HCT116 (cell line): ENCODE measurements at regions not wholly inside any gene's neighbourhood (a gene's known extent, or its start where the extent isn't known, plus 50 kb on each side); places are given as distances from the start of the nearest gene placed in this dataset.

Experiments
- ATAC-seq: fragments of 200-7000 bp; cut with Tn5 transposase; 2 replicates; pipeline ENCODE4 v1.9.1; 2020; ENCODE audit warnings: mild to moderate bottlenecking, moderate library complexity
- BruUV-seq: library from RNA; stranded (reverse); fragments of 400-500 nt; replicated peaks from 2 replicates; lab custom pipeline; 2021; lab: Mats Ljungman, UMichigan
- CTCF ChIA-PET: fragments of 300-600 bp; sonication (Branson Sonifier 250); formaldehyde crosslinking; loops from one replicate; lab custom pipeline; 2021; ENCODE audit warnings: antibody characterized with exemption; lab: Charles Lee
- POLR2A ChIA-PET: fragments of 300-600, 350-600 bp; sonication (Branson Sonifier 250); formaldehyde crosslinking; loops from one replicate; lab custom pipeline; 2021; ENCODE audit warnings: antibody characterized with exemption; lab: Charles Lee
- RAD21 ChIA-PET, 2 experiments: fragments of 300-600 bp; sonication (Branson Sonifier 250); formaldehyde crosslinking; loops; one replicate each; lab custom pipeline; 2023; ENCODE audit warnings: low total read pairs in 2 of 2; ENCODE audit not compliant: uncharacterized antibody in 2 of 2, unreplicated experiment in 2 of 2, low non-redundant PET in 1 of 2; lab: Charles Lee
- DNase-seq: peaks from one replicate; pipeline ENCODE4 v3.0.0-alpha.2; 2010; ENCODE audit warnings: low read depth, low spot score
- H2AFZ ChIP-seq: fragments of 200-600 bp; shearing (Covaris generic), sonication (generic); 2 replicates; pipeline ENCODE4 v1.6.1; 2017; ENCODE audit warnings: low read depth, mixed run types, mixed read lengths, antibody characterized with exemption, low read length; ENCODE audit not compliant: poor library complexity, severe bottlenecking
- H3K27ac ChIP-seq: 2 replicates; pipeline ENCODE4 v1.5.1; 2012; ENCODE audit warnings: low read depth, low read length
- H3K27me3 ChIP-seq: fragments of 200-600 bp; sonication (generic); 2 replicates; pipeline ENCODE4 v1.6.1; 2016; ENCODE audit warnings: mixed run types, low read length, mixed read lengths; ENCODE audit not compliant: insufficient read depth
- H3K36me3 ChIP-seq, 2 experiments: fragments of 200-500 bp in 1 of 2; fragments of 200-600 bp in 1 of 2; sonication (Bioruptor generic) in 1 of 2; sonication (generic) in 1 of 2; 2 replicates each; pipeline versions ENCODE4 v1.5.1 to v1.6.1; 2014 to 2016; ENCODE audit warnings: low read length in 2 of 2, inconsistent platforms in 1 of 2, mixed read lengths in 1 of 2, mixed run types in 1 of 2; ENCODE audit not compliant: insufficient read depth in 2 of 2, control insufficient read depth in 1 of 2
- H3K4me1 ChIP-seq, 2 experiments: fragments of 200-600 bp in 1 of 2; sonication (generic) in 1 of 2; 2 replicates each; pipeline versions ENCODE4 v1.5.1 to v1.6.1; 2012 to 2017; ENCODE audit warnings: low read length in 2 of 2, inconsistent platforms in 1 of 2, mild to moderate bottlenecking in 1 of 2, mixed read lengths in 1 of 2, mixed run types in 1 of 2, moderate library complexity in 1 of 2; ENCODE audit not compliant: insufficient read depth in 2 of 2, control insufficient read depth in 1 of 2
- H3K4me2 ChIP-seq: fragments of 200-600 bp; sonication (generic); 2 replicates; pipeline ENCODE4 v1.6.1; 2017; ENCODE audit warnings: mixed run types, low read length, mixed read lengths
- H3K4me3 ChIP-seq, 2 experiments: fragments of 200-600 bp in 1 of 2; sonication (generic) in 1 of 2; replicated peaks in 1 of 2; 2 replicates each; pipeline ENCODE4 v1.5.1; 2011 to 2016; ENCODE audit warnings: low read length in 2 of 2, control low read depth in 1 of 2, low read depth in 1 of 2, mild to moderate bottlenecking in 1 of 2, mixed read lengths in 1 of 2, mixed run types in 1 of 2
- H3K79me2 ChIP-seq: fragments of 200-600 bp; sonication (generic); 2 replicates; pipeline ENCODE4 v1.6.1; 2017; ENCODE audit warnings: mild to moderate bottlenecking, mixed run types, low read length, moderate library complexity, mixed read lengths; ENCODE audit not compliant: insufficient read depth
- H3K9ac ChIP-seq: fragments of 200-600 bp; sonication (generic); 2 replicates; pipeline ENCODE4 v1.6.1; 2016; ENCODE audit warnings: low read length, mixed read lengths
- H3K9me2 ChIP-seq: fragments of 200-600 bp; sonication (generic), shearing (Covaris generic); 2 replicates; pipeline ENCODE4 v1.6.1; 2017; ENCODE audit warnings: mixed run types, mild to moderate bottlenecking, moderate library complexity; ENCODE audit not compliant: insufficient read depth
- H3K9me3 ChIP-seq, 2 experiments: fragments of 200-500 bp in 1 of 2; fragments of 200-600 bp in 1 of 2; sonication (Bioruptor generic) in 1 of 2; sonication (generic) in 1 of 2; 2 replicates each; pipeline ENCODE4 v1.6.1; 2014 to 2017; ENCODE audit warnings: low read length in 2 of 2, mixed read lengths in 2 of 2, inconsistent platforms in 1 of 2, low read depth in 1 of 2, mild to moderate bottlenecking in 1 of 2, mixed run types in 1 of 2, moderate library complexity in 1 of 2; ENCODE audit not compliant: control insufficient read depth in 1 of 2, insufficient read depth in 1 of 2
- H4K20me1 ChIP-seq: fragments of 200-600 bp; sonication (generic), shearing (Covaris generic); 2 replicates; pipeline ENCODE4 v1.6.1; 2017; ENCODE audit warnings: mixed run types, mild to moderate bottlenecking, moderate library complexity; ENCODE audit not compliant: insufficient read depth
- ATF3 ChIP-seq: IDR thresholded peaks from 2 replicates; pipeline ENCODE4 v1.6.1; 2012
- MAX ChIP-seq: IDR thresholded peaks from 2 replicates; pipeline ENCODE4 v1.6.1; 2012
- POLR2A ChIP-seq: IDR thresholded peaks from 2 replicates; pipeline ENCODE4 v1.7.0; 2011; ENCODE audit warnings: borderline replicate concordance; ENCODE audit not compliant: insufficient read depth, insufficient read length; ENCODE audit errors: extremely low read depth
- REST ChIP-seq: IDR thresholded peaks from 2 replicates; pipeline ENCODE4 v1.6.1; 2012; ENCODE audit warnings: low read depth
- SIN3A ChIP-seq: IDR thresholded peaks from 2 replicates; pipeline ENCODE4 v1.6.1; 2012; ENCODE audit warnings: low read depth
- SP1 ChIP-seq: IDR thresholded peaks from 2 replicates; pipeline ENCODE4 v1.6.1; 2012; ENCODE audit warnings: low read depth
- TCF7L2 ChIP-seq: IDR thresholded peaks from 2 replicates; pipeline ENCODE4 v1.7.0; 2011; ENCODE audit warnings: borderline replicate concordance, inconsistent platforms; ENCODE audit not compliant: insufficient read depth, insufficient read length; ENCODE audit errors: extremely low read depth
- intact Hi-C: fragments of 100-400 bp; cut with micrococcal nuclease; formaldehyde crosslinking; loops from 2 replicates; pipeline ENCODE4 v1.10.0; 2022

- intact Hi-C loops, result no loop called here
- no TSS peak for BruUV-seq
- Histone ChIP-seq H2AFZ (no peak overlapping the region), H3K79me2 (no peaks in the 10 kb centered on the region), H3K4me2 (no peak overlapping the region), H3K27ac (no peak overlapping the region), H4K20me1 (no peaks in the 10 kb centered on the region), H3K9me2 (no peaks in the 10 kb centered on the region), H3K9ac (no peak overlapping the region), H3K4me3 (no peak overlapping the region), H3K4me1 (peaks cover 0 to 5% of the 10 kb centered on the region in 2 experiments; a peak in 1 of 4 replicates), H3K27me3 (no peaks in the 10 kb centered on the region), H3K9me3 (peaks cover 4 to 14% of the 10 kb centered on the region in 2 experiments; a peak in 2 of 4 replicates), H3K36me3 (no peaks in the 10 kb centered on the region)
- ChIA-PET CTCF (no interaction called here), RAD21 (no interaction called here), POLR2A (no interaction called here)
- TF ChIP-seq SP1 (no peak), SIN3A (no peak), ATF3 (no peak), TCF7L2 (no peak), POLR2A (no peak), MAX (no peak), REST (no peak)
- DNase-seq (no peak), ATAC-seq (no peak)
Measured at GRCh38 chr20:19901226-19901625, 115.9 kb upstream of the NAA20 start.
